Retinal pigment epithelial cell (primary cell): ENCODE measurements at regions not wholly inside any gene's neighbourhood (a gene's known extent, or its start where the extent isn't known, plus 50 kb on each side); places are given as distances from the start of the nearest gene placed in this dataset.

Experiments used
- DNase-seq: peaks from one replicate; pipeline ENCODE4 v3.0.0-alpha.2; 2010; ENCODE audit warnings: low read depth
- H3K4me3 ChIP-seq: 2 replicates; pipeline ENCODE4 v1.5.1; 2011; ENCODE audit warnings: mild to moderate bottlenecking, low read length, control low read depth, moderate library complexity
- CTCF ChIP-seq: conservative IDR thresholded peaks from 2 replicates; pipeline ENCODE4 v1.5.1; 2011; ENCODE audit warnings: low read depth, low read length, control low read depth, inconsistent platforms

- TF ChIP-seq CTCF = no peak
- no peak for DNase-seq
- H3K4me3 ChIP-seq = no peak overlapping the region
Measured at GRCh38 chr15:89405494-89405893, 70.9 kb upstream of the POLG start.

- no peak overlapping the region for H3K4me3 ChIP-seq
- no peak for DNase-seq
- TF ChIP-seq CTCF = no peak
Measured at GRCh38 chr15:89404023-89404422, 69.4 kb upstream of the POLG start.

GRCh38 chr15:89402518-89402805, 67.8 kb upstream of the POLG start:
- no peak for TF ChIP-seq CTCF
- no peak overlapping the region for H3K4me3 ChIP-seq
- no peak for DNase-seq

GRCh38 chr15:89401631-89402517, 67.2 kb upstream of the POLG start:
- DNase-seq = no peak
- no peak for TF ChIP-seq CTCF
- H3K4me3 ChIP-seq = no peak overlapping the region

DNA sequence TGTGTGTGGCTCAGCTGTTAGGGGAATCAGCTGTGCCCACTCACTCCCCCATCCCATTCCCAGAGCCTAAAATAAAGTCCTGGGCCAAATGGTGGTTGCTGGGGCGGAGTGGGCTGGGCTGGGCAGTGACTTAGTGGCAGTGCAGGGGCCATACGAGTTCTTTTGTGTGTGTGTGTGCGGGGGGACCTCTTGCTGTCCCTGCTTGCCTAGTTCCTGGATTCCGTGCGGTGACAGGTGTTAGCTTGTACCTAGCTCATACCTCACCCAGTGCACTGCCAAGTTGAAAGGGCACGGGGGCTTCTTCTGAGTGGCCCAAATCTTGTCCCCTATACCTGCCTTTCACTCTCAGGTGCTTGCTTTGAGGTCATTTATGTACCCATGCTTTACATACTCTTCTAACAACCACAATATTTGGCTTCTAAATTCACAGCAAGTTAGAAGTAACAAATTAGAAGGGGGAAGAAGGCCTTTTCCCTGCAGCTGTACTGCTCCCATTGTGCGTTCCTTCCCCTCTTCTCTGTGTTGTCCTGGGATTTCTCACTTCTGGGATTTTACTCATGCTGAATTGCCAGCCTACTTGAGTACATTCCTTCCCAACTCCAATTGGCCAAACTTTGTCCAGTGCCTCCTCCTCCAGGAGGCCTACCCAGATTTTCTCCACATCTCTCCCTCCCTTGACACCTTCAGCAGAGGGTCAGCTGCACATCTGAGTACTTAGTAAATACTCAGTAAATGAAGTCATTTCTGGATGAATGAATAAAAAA, 66.3 kb upstream of the POLG start:
- no peak for DNase-seq
- no peak overlapping the region for H3K4me3 ChIP-seq
- no peak for TF ChIP-seq CTCF

GRCh38 chr15:89400116-89400781, 65.6 kb upstream of the POLG start:
- no peak overlapping the region for H3K4me3 ChIP-seq
- DNase-seq = no peak
- TF ChIP-seq CTCF = no peak
